Effector memory CD8-positive, alpha-beta T cell (primary cell): ENCODE measurements at regions not wholly inside any gene's neighbourhood (a gene's known extent, or its start where the extent isn't known, plus 50 kb on each side); places are given as distances from the start of the nearest gene placed in this dataset.
"Not testable (repeated sequence)": the region's sequence is repeated elsewhere in the genome, so short reads cannot be mapped to it uniquely, and the experiment has no call there.

Source experiments
- ATAC-seq: fragments of 150-1000 bp; cut with Tn5 transposase; replicated peaks from 2 replicates; pipeline ENCODE4 v1.10.0; 2021; ENCODE audit warnings: mild to moderate bottlenecking, moderate library complexity
- DNase-seq, 3 experiments: peaks; one replicate each; pipeline ENCODE4 v3.0.0; 2021
- H3K27ac Mint-ChIP-seq, 2 donors: one replicate each; pipeline ENCODE4 v1.8.0; 2022; ENCODE audit warnings: mild to moderate bottlenecking in 2 of 2, mixed read lengths in 2 of 2, moderate library complexity in 2 of 2
- H3K27me3 Mint-ChIP-seq, 2 donors: one replicate each; pipeline ENCODE4 v1.8.0; 2022; ENCODE audit warnings: mixed read lengths in 2 of 2
- H3K36me3 Mint-ChIP-seq: one replicate; pipeline ENCODE4 v1.8.0; 2022; ENCODE audit warnings: mild to moderate bottlenecking, moderate library complexity, mixed read lengths; ENCODE audit not compliant: insufficient read depth
- H3K4me1 Mint-ChIP-seq, 2 donors: one replicate each; pipeline ENCODE4 v1.8.0; 2022; ENCODE audit warnings: low read depth in 2 of 2, mixed read lengths in 2 of 2
- H3K4me3 Mint-ChIP-seq, 2 donors: one replicate each; pipeline ENCODE4 v1.8.0; 2022; ENCODE audit warnings: mild to moderate bottlenecking in 2 of 2, mixed read lengths in 2 of 2, moderate library complexity in 2 of 2
- H3K9me3 Mint-ChIP-seq, 2 donors: one replicate each; pipeline ENCODE4 v1.8.0; 2022; ENCODE audit warnings: mixed read lengths in 2 of 2

- no peak overlapping the region for H3K4me3 Mint-ChIP-seq
- no peaks in the 10 kb centered on the region for H3K36me3 Mint-ChIP-seq
- H3K27ac Mint-ChIP-seq, result no peak overlapping the region
- no peak for ATAC-seq
- H3K9me3 Mint-ChIP-seq, result no peaks in the 10 kb centered on the region
- peaks cover 6 to 13% of the 10 kb centered on the region in 2 donors for H3K27me3 Mint-ChIP-seq
- H3K4me1 Mint-ChIP-seq, result no peaks in the 10 kb centered on the region
- no peak for DNase-seq
Measured at GRCh38 chr3:176840641-176841286, 356.5 kb downstream of the TBL1XR1 start.

GRCh38 chr3:176839901-176840300 is 357.4 kb downstream of the TBL1XR1 start:
- no peak overlapping the region for H3K4me3 Mint-ChIP-seq
- no peak for ATAC-seq
- H3K27ac Mint-ChIP-seq, result no peak overlapping the region
- H3K27me3 Mint-ChIP-seq, result peaks cover 6 to 13% of the 10 kb centered on the region in 2 donors
- no peak for DNase-seq
- no peaks in the 10 kb centered on the region for H3K4me1 Mint-ChIP-seq
- H3K36me3 Mint-ChIP-seq, result no peaks in the 10 kb centered on the region
- no peaks in the 10 kb centered on the region for H3K9me3 Mint-ChIP-seq

GRCh38 chr3:176839466-176839865 is 357.8 kb downstream of the TBL1XR1 start:
- H3K27ac Mint-ChIP-seq, result no peak overlapping the region
- no peaks in the 10 kb centered on the region for H3K4me1 Mint-ChIP-seq
- H3K27me3 Mint-ChIP-seq, result peaks cover 6 to 18% of the 10 kb centered on the region in 2 donors
- H3K36me3 Mint-ChIP-seq, result no peaks in the 10 kb centered on the region
- peaks cover 0 to under 1% of the 10 kb centered on the region in 2 donors for H3K9me3 Mint-ChIP-seq
- DNase-seq, result no peak
- no peak overlapping the region for H3K4me3 Mint-ChIP-seq
- no peak for ATAC-seq

- H3K4me1 Mint-ChIP-seq, H3K9me3 Mint-ChIP-seq, ATAC-seq: not testable (repeated sequence)
Measured at GRCh38 chr3:176827244-176827643, 370.0 kb downstream of the TBL1XR1 start.

GRCh38 chr3:176824811-176825210 is 372.5 kb downstream of the TBL1XR1 start:
- Mint-ChIP-seq H3K27me3 (peaks cover 7 to 8% of the 10 kb centered on the region in 2 donors), H3K9me3 (peaks cover 0 to 2% of the 10 kb centered on the region in 2 donors), H3K36me3 (no peaks in the 10 kb centered on the region), H3K27ac (no peak overlapping the region), H3K4me1 (peaks cover 0 to 4% of the 10 kb centered on the region in 2 donors), H3K4me3 (no peak overlapping the region)
- no peak for DNase-seq
- ATAC-seq, result no peak

More at GRCh38 chr3:176827244-176827643, 370.0 kb downstream of the TBL1XR1 start:
- DNase-seq, H3K36me3 Mint-ChIP-seq, H3K4me3 Mint-ChIP-seq, H3K27me3 Mint-ChIP-seq, H3K27ac Mint-ChIP-seq: not testable (repeated sequence)

- Mint-ChIP-seq H3K4me1 (peaks cover 0 to 4% of the 10 kb centered on the region in 2 donors), H3K9me3 (peaks cover 0 to 2% of the 10 kb centered on the region in 2 donors), H3K4me3 (no peak overlapping the region), H3K36me3 (peaks cover 3% of the 10 kb centered on the region), H3K27me3 (peaks cover 2 to 8% of the 10 kb centered on the region in 2 donors), H3K27ac (no peak overlapping the region)
- DNase-seq (no peak), ATAC-seq (no peak)
Measured at GRCh38 chr3:176820764-176821163, 376.5 kb downstream of the TBL1XR1 start.

- Mint-ChIP-seq H3K36me3 (peaks cover 3% of the 10 kb centered on the region), H3K27ac (no peak overlapping the region), H3K4me1 (no peaks in the 10 kb centered on the region), H3K9me3 (peaks cover 0 to 2% of the 10 kb centered on the region in 2 donors), H3K4me3 (no peak overlapping the region), H3K27me3 (peaks cover 0 to 7% of the 10 kb centered on the region in 2 donors)
- ATAC-seq, result no peak
- no peak for DNase-seq
Measured at GRCh38 chr3:176816937-176817336, 380.3 kb downstream of the TBL1XR1 start.

- Mint-ChIP-seq H3K27me3 (peaks cover 0 to 5% of the 10 kb centered on the region in 2 donors), H3K9me3 (peaks cover 0 to 2% of the 10 kb centered on the region in 2 donors), H3K36me3 (peaks cover 3% of the 10 kb centered on the region), H3K4me3 (no peak overlapping the region), H3K4me1 (no peaks in the 10 kb centered on the region), H3K27ac (no peak overlapping the region)
- no peak for DNase-seq
- ATAC-seq, result no peak
Measured at GRCh38 chr3:176814285-176814684, 383.0 kb downstream of the TBL1XR1 start.

- no peak for ATAC-seq
- H3K4me1 Mint-ChIP-seq, result no peaks in the 10 kb centered on the region
Measured at GRCh38 chr3:176807938-176808337, 389.3 kb downstream of the TBL1XR1 start.

GRCh38 chr3:176799675-176800074 is 397.6 kb downstream of the TBL1XR1 start:
- Mint-ChIP-seq H3K4me3 (no peak overlapping the region), H3K27ac (no peak overlapping the region), H3K4me1 (no peaks in the 10 kb centered on the region), H3K27me3 (peaks cover 15 to 25% of the 10 kb centered on the region in 2 donors), H3K36me3 (no peaks in the 10 kb centered on the region), H3K9me3 (no peaks in the 10 kb centered on the region)
- ATAC-seq (no peak), DNase-seq (no peak)

More at GRCh38 chr3:176807938-176808337, 389.3 kb downstream of the TBL1XR1 start:
- no peaks in the 10 kb centered on the region for H3K36me3 Mint-ChIP-seq
- no peak overlapping the region for H3K27ac Mint-ChIP-seq
- H3K27me3 Mint-ChIP-seq, result peaks cover 0 to 1% of the 10 kb centered on the region in 2 donors
- H3K9me3 Mint-ChIP-seq, result peaks cover 0 to 3% of the 10 kb centered on the region in 2 donors
- no peak overlapping the region for H3K4me3 Mint-ChIP-seq
- no peak for DNase-seq

GRCh38 chr3:176798680-176799079 is 398.6 kb downstream of the TBL1XR1 start:
- no peaks in the 10 kb centered on the region for H3K36me3 Mint-ChIP-seq
- no peaks in the 10 kb centered on the region for H3K9me3 Mint-ChIP-seq
- ATAC-seq, result no peak
- DNase-seq, result no peak
- H3K4me1 Mint-ChIP-seq, result no peaks in the 10 kb centered on the region
- no peak overlapping the region for H3K27ac Mint-ChIP-seq
- no peak overlapping the region for H3K4me3 Mint-ChIP-seq
- H3K27me3 Mint-ChIP-seq, result peaks cover 20 to 25% of the 10 kb centered on the region in 2 donors

GRCh38 chr3:176796371-176796770 is 400.9 kb downstream of the TBL1XR1 start:
- Mint-ChIP-seq H3K27me3 (peaks cover 20 to 25% of the 10 kb centered on the region in 2 donors), H3K36me3 (no peaks in the 10 kb centered on the region), H3K4me1 (no peaks in the 10 kb centered on the region), H3K27ac (no peak overlapping the region), H3K9me3 (no peaks in the 10 kb centered on the region), H3K4me3 (no peak overlapping the region)
- no peak for DNase-seq
- no peak for ATAC-seq

- Mint-ChIP-seq H3K9me3 (no peaks in the 10 kb centered on the region), H3K4me3 (no peak overlapping the region), H3K27ac (no peak overlapping the region), H3K4me1 (no peaks in the 10 kb centered on the region), H3K27me3 (peaks cover 20 to 25% of the 10 kb centered on the region in 2 donors), H3K36me3 (no peaks in the 10 kb centered on the region)
- DNase-seq (no peak), ATAC-seq (no peak)
Measured at GRCh38 chr3:176795891-176796290, 401.4 kb downstream of the TBL1XR1 start.

GRCh38 chr3:176794406-176794805 is 402.9 kb downstream of the TBL1XR1 start:
- H3K36me3 Mint-ChIP-seq, result no peaks in the 10 kb centered on the region
- no peak overlapping the region for H3K4me3 Mint-ChIP-seq
- no peaks in the 10 kb centered on the region for H3K9me3 Mint-ChIP-seq
- DNase-seq (no peak), ATAC-seq (no peak)
- H3K27me3 Mint-ChIP-seq, result peaks cover 11 to 14% of the 10 kb centered on the region in 2 donors
- no peaks in the 10 kb centered on the region for H3K4me1 Mint-ChIP-seq
- H3K27ac Mint-ChIP-seq, result no peak overlapping the region
